Epidermal melanocyte (primary cell): ENCODE measurements at regions not wholly inside any gene's neighbourhood (a gene's known extent, or its start where the extent isn't known, plus 50 kb on each side); places are given as distances from the start of the nearest gene placed in this dataset.

Experiments used
- DNase-seq: peaks from one replicate; pipeline ENCODE4 v3.0.0; 2011; ENCODE audit warnings: low spot score; ENCODE audit not compliant: insufficient read length

- DNase-seq = no peak
Measured at GRCh38 chr1:57748719-57749118, 324.9 kb upstream of the DAB1 start.

GRCh38 chr1:57747818-57748217, 324.0 kb upstream of the DAB1 start:
- DNase-seq = no peak

DNA sequence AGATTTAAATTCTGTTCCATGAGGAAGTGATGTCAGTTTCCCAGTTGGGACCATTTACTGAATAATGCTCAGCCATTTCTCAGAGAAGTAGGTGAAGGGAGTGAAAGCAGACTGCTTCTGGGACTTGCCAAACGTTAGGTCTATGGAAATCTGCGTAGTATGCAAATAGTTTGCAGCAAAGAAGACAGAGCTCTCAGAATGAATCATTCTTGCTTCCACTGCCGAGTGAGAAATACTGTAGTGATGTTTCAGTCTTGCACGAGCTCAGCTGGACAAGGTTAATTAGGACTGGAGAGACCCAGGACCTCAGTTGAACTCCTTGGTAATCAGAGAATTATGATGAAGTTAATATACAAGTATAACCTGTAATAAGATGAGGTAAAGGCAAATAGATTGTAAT, 317.7 kb upstream of the DAB1 start:
- no peak for DNase-seq

DNA sequence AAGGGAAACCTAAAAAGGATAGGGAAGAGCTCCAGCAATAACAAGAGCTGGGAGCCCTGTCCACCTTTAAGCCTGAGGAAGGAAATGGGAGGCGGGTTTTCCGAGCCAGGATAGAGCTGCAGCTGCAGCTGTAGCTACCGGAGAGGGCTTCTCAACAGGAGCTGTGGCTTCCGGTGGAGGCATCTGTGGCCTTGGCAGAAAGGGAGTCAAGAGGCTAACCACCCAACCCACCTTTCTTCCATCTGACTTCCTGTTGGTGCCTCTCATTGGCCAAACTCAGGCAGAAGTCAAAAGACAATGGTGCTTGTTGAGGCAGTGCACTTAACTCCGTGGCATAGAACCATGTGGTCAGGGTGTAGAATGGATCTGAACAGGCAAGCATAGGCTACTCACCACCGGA, 313.1 kb upstream of the DAB1 start:
- no peak for DNase-seq

DNA sequence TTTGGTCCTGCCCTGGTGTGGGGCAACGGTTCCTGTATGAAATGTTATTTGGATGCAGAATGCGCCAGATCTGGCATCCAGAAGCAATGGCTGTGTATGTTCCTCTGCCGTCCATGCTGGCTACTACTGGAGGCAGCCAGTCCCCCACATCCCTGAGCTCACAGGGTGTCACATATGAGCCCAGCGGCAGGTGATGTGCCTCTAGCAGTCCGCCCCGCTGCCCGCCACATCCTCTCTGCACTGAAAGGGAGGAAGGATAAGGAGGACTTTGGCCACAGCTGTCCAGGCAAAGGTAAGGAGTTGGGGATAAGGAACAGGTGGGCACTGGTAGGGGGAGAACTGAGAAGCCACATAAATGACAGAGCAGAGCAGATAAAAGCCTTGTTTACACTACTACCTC, 305.3 kb upstream of the DAB1 start:
- no peak for DNase-seq

- no peak for DNase-seq
Measured at GRCh38 chr1:57727121-57727520, 303.3 kb upstream of the DAB1 start.

DNA sequence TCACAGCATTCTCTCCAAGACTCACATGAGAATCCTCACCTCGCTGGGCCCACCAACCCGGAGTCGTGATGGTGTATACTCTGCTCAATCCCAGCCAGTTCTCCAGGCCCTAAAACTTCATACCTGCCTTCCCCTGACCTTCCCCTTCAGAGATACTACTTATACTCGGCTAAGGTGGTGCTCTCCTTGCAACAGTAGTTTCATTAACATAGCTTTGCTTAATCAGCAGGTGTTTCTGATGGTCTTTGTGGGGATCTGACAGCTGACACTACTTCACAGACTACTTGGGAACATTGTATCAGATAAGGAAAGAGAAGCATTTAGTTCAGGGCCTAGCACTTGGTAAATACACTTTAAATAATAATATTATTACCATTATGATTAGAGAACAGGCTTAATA, 301.5 kb upstream of the DAB1 start:
- no peak for DNase-seq

DNA sequence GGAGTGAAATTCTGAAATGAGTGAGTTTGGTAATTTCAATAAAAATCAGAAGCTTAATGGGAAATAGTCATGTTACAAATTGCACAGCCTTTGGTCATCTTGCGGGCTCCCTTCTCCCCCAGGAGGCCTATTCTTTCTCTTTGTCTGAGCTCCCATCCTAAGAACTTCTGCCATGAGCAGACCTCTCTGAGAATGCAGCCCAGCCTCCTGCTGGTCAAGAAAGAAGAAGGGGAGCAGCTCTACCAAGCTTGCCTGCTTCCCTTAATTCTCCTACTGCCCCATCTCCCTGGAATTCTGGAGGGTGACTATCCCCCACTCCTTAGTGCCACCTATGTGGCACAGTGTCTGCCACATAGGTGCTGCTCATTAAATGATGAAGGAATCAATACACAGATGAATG, 300.7 kb upstream of the DAB1 start:
- DNase-seq = no peak

DNA sequence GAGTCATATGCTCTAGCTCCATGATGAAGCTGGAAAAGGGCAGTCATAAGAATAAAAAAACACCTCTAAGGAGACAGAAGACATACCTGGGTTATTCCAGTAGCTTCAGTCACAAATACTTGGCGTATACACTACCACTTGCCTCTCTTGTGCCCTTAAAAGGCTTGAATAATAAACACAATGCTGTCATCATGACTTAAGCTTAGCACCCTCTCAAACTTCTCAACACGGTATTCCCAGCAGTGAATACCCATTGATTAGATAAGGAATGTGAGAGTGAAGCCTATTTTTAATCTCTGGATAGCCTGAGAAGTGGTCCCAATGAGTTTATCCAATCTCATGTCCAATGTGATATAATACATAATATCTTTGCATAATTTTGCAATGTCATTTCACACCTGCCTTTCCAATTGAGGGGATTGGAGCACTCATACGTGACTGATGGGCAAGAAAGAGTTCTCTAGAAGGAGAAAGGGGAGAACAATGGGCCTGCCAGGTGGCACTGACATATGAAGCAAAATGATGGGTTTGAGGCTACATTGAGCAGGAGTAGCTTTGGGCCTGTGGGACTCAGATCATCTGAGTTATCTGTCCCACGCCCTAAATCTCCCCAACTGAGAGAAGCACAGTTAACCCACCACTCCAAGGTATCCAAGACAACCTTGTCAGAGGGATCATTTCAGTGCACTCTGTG, 298.6 kb upstream of the DAB1 start:
- DNase-seq = no peak

DNA sequence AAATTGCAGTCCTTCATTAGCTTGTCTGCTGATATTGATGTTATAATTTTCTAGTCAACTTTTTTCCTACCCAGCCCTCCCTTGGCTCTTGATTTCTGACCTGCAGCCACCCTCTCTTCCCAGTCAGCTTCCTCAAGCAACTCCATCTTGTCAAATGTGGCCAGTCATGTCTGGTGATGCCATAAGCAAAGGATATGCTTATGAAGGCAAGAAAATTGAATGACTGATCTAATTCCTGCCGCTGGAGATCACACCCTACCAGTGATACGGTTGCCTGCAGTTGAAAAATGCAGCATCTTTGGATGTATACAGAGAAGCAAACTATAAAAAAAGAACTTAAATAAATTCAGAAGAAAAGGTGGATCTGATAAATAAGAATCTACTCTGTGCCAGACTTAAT, 297.1 kb upstream of the DAB1 start:
- no peak for DNase-seq

DNA sequence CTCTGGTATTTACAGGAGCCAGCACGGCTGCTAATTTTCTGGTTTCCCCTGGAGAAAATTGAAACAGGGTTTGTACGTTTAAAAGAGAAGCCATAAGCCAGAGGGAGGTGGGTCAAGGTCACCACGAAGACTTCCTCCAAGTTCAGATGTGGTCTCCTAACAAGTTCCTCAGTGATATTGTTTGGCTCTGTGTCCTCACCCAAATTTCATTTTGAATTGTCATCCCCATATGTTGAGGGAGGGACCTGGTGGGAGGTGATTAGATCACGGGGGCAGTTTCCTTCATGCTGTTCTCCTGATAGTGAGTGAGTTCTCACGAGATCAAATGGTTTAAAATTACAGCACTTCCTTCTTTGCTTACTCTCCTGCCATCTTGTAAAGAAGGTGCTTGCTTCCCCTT, 295.4 kb upstream of the DAB1 start:
- no peak for DNase-seq

DNA sequence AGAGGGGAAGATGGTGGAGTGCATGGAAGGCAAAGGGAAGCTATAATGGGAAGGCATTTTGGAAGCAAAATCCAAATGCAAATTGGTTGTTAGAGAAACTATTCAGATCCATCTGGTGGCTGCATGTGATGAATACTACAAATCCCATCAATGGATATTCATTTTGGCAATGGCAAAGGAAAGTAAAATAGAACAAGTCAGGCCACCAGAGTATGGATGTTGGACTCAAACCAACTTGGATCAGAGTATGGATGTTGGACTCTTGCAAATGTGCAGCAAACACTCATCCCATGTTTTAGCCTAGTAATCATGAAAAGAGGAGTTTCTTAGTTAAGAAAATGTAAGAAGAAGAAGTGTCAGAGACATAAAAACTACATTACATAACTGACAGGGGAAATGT, 289.6 kb upstream of the DAB1 start:
- no peak for DNase-seq

DNA sequence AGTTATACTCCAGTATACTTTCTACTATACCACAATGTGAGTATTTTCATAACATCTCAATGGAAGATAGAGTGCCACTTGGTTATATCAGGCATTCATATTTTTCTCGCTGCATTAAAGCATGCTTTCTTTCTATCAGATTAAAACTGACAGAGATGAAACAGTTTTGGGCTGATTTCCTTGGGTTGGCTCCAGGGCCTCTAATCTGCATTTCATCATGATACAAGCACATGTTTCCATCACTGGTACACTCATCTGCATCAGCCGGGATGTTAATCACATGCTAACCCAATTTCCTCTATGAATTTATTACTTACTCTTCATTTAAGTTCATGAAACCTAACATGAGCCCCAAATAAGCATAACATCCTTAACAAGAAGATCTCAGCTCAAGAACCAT, 289.0 kb upstream of the DAB1 start:
- no peak for DNase-seq

- DNase-seq = no peak
Measured at GRCh38 chr1:57711326-57711725, 287.5 kb upstream of the DAB1 start.

DNA sequence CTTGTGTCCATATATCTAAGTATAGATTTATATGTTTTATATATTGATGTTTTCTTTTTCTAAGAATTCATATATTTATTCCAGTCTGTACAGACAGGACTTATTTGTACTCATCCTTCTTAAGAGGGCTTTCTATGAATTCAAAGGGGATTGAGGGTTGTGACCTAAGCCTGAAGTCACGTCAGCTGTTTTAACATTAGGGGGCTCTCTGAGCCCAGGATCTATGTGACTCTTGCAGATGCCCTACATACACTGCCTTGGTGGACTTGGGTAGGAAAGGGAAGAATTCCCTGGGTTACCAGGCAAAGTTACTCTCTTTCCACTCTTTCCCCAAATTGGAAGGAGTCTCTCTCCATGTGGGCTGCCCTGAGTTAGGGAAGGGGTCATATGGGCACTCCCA, 283.8 kb upstream of the DAB1 start:
- DNase-seq = no peak

GRCh38 chr1:57704811-57705210, 281.0 kb upstream of the DAB1 start:
- DNase-seq = no peak

DNA sequence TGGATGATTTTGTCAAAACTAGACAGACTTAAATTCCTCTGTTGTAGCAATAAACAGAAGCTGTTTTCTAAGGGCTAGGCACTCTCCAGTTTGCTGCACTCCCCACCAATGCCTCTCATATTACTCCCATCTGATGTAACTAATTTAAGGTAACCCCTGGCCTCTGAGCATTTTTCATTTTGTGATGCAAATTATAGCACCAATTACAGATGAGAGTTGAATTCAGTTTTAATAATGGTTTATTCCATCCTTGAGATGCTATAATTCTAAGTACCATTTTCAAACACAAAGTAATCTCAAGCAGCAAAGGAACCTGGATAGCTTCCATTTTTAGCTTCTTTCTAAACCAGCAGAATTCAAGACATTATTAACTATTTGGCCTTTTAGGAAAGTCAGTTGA, 280.4 kb upstream of the DAB1 start:
- DNase-seq = no peak

- no peak for DNase-seq
Measured at GRCh38 chr1:57696904-57697303, 273.0 kb upstream of the DAB1 start.

- no peak for DNase-seq
Measured at GRCh38 chr1:57696043-57696442, 272.2 kb upstream of the DAB1 start.

GRCh38 chr1:57686306-57686705, 262.4 kb upstream of the DAB1 start:
- no peak for DNase-seq

- no peak for DNase-seq
Measured at GRCh38 chr1:57683037-57683942, 259.4 kb upstream of the DAB1 start.

DNA sequence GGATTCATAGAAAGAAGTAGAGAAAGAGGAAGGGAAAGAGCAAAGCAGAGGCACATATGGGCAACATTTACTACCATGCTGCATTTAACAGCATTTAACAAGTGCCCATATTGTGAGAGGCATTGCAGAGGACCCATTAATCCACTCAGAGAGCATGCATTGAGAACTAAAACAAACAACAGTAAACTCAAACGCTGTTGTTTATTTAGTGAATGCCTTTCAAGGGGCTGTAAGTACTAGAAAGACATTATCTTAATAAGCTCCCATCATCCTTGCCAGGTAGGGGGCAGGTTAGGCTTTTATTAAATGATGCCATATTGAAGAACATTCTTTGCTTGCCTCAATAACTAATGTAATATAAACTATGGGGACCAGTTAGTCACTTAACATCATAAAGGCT, 254.3 kb upstream of the DAB1 start:
- DNase-seq = no peak

DNA sequence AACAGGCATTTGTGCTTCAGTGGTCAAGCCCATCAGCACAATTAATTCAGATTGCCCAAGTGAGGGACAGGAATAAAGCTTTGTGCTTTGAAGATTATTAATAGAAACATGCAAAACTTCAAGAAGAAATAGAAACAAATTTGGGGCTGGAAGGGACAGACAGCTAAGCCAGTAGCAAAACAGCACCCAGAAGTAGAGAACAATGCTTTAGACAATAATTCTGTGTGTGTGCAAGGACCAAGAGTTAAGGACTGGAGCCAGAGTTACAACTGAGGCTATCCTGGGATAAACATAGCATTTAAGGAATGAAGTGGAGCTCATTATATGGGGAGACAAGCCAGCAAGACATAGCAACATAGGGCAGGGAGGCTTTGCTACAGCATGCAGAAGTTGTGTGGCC, 251.9 kb upstream of the DAB1 start:
- DNase-seq = no peak
